GM19240 (cell line): ENCODE measurements at regions not wholly inside any gene's neighbourhood (a gene's known extent, or its start where the extent isn't known, plus 50 kb on each side); places are given as distances from the start of the nearest gene placed in this dataset.

ENCODE experiments used
- DNase-seq: peaks from one replicate; pipeline ENCODE4 v3.0.0; 2011; ENCODE audit warnings: low spot score; ENCODE audit not compliant: insufficient read length

- no peak for DNase-seq
These were observed 278.7 kb upstream of the KLF6 start for GRCh38 chr10:4063717-4064116.

DNA sequence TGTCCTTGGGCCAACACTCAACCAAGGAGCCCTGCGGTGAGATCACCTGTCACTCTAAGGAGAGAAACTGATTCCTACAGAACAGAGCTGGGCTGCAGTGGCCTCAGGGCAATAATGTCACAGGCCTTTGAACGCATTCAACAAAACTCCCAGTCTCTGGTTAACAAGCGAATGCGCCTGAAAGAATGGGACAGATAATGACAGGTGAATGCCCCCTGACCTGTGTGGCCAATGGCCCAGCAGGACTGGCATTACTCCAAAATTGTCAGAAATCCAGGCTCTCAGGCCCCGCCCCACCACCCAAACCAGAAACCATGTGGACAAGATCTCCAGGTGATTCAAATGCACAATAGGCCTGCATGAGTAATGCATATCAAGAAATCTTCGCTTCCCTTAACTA, 277.7 kb upstream of the KLF6 start:
- DNase-seq, result no peak

- DNase-seq, result no peak
These were observed 277.1 kb upstream of the KLF6 start for GRCh38 chr10:4062072-4062471.

DNA sequence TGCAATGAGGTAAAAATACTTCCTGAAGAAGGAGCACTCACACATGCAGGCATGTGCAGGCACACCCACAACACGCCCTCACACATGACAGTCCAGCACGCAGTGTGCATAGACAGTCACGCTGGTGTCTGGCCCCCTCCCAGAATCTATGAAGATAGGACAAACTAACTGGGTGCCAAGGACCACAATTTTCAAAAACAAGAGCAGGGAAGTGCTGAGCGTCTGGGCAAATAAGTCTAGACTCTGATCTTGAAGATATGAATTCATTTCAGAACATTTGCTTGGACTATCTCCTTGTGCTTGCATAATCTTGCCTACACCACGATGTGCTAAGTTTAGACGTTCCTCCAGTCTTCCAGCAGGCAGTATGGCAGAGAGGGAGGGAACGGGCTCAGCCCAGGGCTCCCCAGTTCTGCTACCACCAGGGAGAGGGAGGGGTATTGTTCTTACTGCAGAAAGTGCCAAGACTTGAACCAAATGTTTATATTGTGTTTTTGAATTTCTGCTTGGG, 276.5 kb upstream of the KLF6 start:
- DNase-seq, result no peak

DNA sequence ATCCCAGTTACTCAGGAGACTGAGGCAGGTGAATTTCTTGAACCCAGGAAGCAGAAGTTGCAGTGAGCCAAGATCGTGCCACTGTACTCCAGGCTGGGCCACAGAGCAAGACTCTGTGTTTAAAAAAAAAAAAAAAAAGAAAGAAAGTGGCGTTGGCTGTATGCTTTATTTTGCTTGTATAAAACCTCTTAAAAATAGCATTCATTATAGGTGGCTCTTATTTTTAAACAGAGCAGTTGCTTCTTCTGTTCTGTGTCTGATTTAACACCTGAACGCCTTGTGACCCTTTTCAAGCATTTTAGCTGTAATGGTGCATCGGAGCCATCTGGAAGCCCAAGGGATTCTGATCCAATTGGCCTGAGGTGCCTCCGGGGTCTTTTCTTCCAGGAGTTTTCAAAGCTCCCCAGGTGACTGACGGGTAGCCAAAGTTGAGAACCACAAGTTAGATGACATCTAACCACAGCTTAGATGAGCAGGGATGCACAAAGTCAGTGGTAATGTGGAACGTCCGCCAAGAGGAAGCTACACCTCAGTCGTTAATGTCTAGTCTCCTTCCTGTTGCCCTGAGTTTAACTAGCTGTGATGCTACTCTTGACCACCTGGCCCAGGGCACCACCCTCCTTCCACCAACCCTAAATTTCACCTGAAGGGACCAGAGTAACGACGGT, 274.6 kb upstream of the KLF6 start:
- DNase-seq, result no peak

- no peak for DNase-seq
These were observed 273.6 kb upstream of the KLF6 start for GRCh38 chr10:4058514-4059029.

DNA sequence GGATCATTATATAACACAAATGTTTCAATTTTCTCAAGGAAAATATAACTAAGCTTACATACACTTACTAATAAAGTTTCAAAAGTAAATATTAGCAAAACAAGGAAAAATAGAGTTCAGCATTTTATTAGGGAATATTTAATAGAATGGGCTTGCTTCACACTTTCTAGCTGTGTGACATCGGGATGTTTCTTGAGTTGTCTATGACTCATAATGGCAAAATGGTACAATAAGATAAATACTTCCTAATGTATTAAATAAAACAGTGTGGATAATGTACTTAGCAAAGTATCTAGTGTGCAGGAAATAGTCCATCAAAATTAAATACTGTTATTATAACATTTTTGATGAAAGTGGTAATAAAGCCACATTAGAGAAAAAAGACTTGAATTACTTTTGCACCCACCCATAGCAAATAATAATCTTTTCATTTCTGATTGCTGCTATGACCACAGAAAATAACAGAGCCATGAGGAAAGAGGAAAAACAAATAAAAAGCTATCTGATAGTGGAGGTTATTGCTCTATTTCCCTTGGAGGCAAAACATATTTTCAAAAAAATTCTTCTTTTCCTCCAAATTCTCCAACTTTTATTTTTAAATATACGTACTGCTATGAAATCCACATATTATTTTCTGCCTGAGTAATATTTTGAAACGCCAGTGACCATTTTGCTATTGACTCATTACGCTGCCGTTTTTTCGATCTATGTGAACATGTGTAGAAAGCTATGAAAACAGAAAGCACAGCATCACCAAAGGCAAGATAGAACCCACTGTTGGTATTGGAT, 272.9 kb upstream of the KLF6 start:
- DNase-seq, result no peak

- DNase-seq, result no peak
These were observed 272.0 kb upstream of the KLF6 start for GRCh38 chr10:4057021-4057420.

- no peak for DNase-seq
These were observed 269.8 kb upstream of the KLF6 start for GRCh38 chr10:4054656-4055435.

GRCh38 chr10:4053940-4054339, 268.9 kb upstream of the KLF6 start:
- no peak for DNase-seq

DNA sequence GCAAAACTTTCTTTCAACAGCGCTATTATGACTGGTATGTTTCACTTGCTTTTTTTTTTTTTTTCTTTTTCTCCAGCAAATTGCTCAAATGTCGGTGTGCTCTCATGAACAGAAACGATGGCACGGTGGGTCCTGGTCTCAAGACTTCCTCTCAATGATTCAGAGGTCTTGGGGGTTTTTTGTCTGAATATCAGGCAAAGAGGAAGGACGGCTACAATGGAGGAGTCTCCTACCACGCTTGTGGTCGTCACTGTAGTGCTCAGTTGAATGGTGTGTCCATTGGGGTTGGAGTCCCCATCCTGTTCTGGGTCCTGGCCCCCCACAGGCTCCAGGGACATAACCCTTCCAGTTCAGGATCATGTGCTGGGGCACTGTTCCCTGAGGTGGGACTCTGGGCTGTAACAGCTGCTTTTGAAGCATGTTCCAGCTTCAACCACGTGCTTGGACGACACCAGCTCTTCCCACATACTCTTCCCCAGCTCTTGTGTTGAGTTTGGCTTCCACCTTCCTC, 266.7 kb upstream of the KLF6 start:
- DNase-seq, result no peak

GRCh38 chr10:4051011-4051640, 266.1 kb upstream of the KLF6 start:
- no peak for DNase-seq

GRCh38 chr10:4050061-4050460, 265.1 kb upstream of the KLF6 start:
- no peak for DNase-seq

- no peak for DNase-seq
These were observed 264.3 kb upstream of the KLF6 start for GRCh38 chr10:4049348-4049747.

GRCh38 chr10:4048236-4048864, 263.3 kb upstream of the KLF6 start:
- no peak for DNase-seq

DNA sequence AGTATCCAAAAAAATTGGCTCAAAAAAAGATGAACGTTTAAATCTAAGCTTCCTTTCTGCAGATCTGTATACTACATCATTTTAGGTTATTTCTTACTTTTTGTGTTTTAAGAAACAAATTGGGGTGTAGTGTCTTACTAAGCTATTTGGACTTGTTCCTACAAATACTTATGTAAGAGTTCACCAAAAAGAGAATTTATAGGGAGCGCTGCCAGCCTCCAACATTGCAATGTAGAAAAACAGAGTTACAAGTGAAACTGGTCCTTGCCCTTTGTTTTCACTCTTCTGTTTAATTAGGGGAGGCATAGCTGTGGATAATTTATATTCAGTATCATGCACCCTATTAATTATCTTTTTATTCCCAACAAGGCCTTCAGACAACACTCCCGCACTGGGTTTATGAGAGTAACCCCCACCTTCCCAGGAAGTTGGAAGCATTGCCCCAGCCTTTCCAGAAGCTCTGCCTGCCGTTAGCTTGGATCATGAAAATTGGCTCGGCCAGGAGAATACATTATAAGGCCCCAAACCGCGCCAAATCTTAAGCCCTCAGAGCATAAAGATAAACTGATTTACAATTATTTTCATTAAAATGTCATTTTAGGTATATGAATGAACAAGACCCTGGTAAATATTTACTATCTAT, 261.8 kb upstream of the KLF6 start:
- no peak for DNase-seq

- DNase-seq, result no peak
These were observed 261.0 kb upstream of the KLF6 start for GRCh38 chr10:4046030-4046429.

- DNase-seq, result no peak
These were observed 259.1 kb upstream of the KLF6 start for GRCh38 chr10:4043897-4044665.

DNA sequence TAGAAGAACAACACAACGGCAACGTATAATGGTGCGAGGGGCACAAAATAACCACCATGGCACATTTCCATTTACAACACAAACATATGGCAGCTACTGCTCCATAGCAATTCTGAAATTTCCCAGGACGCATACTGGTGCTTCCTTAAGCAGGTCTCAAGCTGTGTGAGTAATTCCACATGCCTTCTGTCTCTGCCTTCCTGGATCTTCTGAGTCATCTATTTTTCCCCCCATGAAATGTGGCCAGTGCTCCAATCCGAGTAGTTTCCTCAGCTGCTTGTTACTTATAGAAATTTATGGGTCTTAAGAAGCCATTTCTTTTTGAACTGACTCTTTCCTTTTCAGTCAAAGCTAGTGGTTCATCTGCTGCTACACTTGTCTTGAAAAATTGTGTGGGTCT, 256.6 kb upstream of the KLF6 start:
- DNase-seq, result no peak
